Amniotic epithelial cell (primary cell): ENCODE measurements at regions not wholly inside any gene's neighbourhood (a gene's known extent, or its start where the extent isn't known, plus 50 kb on each side); places are given as distances from the start of the nearest gene placed in this dataset.
"Not testable (repeated sequence)": the region's sequence is repeated elsewhere in the genome, so short reads cannot be mapped to it uniquely, and the experiment has no call there.

Experiments
- DNase-seq: peaks from one replicate; pipeline ENCODE4 v3.0.0-alpha.2; 2010; ENCODE audit warnings: low read depth

DNA sequence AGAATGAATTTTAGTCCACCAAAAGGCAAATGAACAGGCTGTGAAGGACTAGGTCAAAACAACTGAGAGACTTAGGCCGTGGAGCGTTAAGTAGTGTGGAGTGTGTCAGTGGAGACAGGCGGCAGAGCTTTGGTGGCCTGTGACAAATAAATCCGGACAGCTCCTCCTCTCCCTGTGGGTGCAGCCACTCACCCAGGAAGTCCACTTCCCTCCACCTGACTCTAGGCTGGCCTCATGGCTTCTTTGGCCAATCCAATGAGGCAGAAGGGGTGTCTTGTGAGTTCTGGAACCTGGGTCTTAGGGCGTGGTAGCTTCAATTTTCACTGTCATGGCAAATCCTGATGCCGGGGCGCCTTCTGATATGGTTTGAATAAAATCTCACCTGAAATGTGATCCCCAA is 180.9 kb upstream of the C14orf180 start:
- DNase-seq = no peak

DNA sequence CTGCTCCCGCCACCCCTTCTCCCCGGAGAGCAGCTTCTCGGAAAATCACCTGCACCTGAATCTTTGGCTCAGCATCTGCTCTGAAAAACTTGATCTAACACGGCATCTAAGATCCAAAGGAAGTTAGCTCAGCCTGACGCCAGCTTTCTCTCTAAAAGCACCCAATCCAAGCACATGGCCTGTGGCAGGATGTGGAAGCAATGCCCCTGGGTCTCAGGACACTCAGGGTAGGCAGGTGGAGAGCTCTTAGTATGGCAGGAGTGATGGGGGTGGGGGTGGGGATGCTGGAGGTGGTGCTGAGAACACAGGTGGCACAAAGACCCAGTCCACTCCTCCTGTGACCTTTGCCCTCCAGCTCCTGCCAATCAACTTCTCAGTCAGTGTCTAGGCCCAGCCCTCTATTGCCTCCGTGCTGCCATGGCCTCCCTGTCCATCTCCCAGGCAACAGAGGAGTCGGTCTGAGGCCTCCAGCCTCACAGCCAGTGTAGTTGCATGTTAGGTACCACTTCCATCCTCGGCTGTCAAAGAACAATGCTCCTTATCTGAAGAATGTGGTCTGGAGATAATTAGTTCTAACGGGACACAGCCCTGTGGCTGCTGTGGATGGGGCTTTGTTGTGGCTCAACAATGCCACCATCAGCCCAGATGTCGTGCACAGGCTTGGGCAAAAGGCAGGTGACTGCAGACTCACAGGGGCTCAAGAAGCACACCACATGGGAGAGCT is 180.0 kb upstream of the C14orf180 start:
- no peak for DNase-seq

DNA sequence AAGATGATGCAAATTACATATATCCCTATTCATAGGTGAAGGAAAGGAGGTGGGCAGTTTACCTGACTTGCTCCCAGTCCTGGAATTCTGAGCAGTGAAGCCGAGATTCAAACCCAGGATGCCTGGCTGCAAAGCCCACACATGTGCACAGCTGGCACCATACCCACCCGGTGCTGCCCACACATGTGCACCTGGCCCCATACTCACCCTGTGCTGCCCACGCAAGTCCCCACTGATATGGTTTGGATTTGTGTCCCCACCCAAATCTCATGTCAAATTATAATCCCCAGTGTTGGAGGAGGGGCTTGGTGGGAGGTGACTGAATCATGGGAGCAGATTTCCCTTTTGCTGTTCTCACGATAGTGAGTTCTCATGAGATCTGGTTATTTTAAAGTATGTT is 179.2 kb upstream of the C14orf180 start:
- DNase-seq = no peak

DNA sequence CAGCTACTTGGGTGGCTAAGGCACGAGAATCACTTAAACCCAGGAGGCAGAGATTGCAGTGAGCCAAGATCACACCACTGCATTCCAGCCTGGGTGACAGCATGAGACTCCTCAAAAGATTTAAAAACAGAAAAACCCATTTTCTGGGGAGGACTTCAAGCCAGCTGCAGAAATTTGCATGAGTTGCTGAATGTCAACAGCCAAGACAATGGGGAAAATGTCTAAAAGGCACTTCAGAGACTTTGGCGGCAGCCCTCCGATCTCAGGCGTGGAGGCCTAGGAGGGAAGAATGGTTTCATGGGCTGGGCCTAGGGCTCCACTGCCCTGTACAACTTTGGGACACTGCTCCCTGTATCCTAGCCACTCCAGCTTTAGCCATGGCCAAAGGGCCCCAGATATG is 177.8 kb upstream of the C14orf180 start:
- DNase-seq = no peak

DNA sequence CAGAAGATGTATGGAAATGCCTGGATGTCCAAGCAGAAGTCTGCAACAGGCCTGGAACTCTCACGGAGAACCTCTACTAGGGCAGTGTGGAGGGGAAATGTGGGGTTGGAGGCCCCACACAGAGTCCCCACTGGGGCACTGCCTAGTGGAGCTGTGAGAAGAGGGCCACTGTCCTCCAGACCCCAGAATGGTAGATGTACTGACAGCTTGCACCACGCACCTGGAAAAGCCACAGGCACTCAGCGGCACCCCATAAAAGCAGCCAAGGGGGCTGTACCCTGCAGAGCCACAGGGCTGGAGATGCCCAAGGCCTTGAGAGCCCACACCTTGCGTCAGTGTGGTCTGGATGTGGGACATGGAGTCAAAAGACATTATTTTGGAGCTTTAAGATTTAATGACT is 177.3 kb upstream of the C14orf180 start:
- not testable (repeated sequence) for DNase-seq

DNA sequence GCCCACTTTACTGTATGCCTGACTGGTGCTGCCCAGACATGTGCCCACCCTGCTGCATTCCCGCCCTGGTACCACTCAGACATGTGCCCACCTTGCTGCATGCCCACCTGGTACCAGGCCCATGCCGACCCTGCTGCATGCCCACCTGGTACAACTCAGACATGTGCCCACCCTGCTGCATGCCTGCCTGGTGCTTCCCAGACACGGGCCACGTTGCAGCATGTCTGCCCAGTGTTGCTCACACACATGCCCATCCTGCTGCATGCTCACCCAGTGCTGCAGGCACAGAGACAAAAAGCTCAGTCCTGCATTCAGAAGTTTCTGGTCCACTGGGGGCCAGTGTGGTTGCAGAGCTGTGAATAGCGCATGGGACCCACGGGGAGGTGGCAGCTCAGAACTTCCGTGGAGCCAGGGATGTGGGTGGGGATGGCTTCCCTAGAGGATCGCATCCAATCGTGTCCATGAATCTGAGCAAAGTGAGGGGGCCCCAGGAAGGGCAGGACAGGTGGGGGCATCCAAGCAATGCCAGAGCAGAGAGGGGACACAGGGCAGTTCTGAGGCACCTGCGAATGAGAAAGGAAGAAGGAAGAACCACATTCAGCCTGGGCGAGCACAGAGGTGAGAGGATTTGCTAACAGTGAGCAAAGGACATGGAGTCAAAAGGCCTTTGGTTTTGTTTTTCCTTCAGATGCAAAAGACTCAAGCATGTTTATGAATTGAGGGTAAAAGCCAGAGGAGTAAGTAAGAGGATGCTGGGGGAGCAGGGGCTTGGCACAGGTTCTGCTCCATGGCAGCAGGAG is 175.9 kb upstream of the C14orf180 start:
- DNase-seq = no peak

DNA sequence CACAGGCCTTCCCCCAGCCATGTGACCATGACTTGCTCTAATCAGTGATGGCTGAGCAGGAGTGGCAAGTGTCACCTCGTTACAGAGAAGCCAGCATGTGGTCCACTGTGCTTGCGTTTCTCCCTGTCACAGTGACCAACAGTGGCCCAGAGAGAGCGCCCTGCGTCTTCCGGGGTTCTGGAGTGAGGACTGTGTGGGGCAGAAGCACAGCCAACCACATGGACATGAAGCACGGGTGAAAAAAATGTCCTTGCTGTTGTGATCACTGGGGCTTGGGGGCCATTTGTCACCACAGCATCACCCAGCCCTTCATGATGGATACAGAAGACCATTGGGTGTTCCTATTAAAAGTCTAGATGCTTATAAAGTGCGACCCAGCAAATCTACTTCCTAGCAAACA is 174.6 kb upstream of the C14orf180 start:
- no peak for DNase-seq

DNA sequence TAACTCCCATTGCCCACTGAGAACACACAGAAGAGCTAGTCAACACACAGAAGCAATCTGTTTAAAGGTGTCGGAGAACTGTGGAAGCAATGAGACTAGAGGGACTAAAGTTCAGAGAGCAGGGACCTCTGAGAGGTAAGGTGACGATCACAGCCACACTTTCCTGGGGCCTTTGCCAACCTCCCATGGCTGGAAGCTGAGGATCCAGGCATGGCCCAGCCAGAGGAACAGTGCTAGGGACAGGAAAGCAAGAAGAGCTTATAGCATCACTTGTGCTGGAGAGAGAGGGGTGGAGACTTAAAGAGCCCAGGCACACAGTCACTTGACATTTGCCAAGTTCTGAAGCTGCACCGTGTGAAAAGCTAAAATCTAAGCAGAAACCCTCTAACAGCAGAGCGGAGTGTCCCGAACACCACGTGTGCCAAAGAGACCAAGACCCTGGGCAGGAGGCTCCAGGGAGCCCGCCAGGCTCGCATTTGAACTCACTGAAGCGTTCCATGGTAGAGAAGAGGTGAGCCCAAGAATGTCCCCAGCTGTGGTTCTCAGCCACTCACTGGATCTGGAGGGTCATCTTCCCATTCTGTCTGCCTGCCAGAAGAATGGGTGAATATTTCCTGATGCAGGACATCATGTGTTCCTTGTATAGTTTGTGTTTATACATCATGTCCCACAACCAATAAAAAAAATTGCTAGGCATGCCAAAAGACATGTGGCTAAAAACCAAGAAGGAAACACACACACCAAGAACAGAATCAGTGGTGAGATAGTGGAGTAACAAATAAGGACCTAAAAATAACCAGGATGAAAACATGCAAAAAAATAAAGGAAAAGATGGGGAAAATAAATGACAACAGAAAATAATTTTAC is 174.0 kb upstream of the C14orf180 start:
- no peak for DNase-seq

DNA sequence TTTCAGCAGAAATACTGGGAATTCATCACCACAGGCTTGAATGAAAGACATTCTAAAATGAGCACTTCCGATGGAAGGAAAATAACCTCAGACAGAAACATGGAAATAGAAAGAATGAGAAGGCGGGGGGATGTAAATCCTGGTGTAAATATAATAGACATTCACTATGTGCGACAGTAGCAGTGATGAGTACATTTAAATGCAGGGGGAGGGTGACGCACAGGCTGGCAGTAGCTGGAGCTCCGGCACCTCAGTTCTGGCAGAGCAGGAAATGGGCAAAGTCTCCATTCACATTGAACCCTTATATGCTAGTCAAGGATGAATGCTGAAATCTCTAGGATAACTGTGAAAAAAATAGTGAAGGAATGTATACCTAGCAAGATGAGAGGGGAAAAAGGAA is 172.7 kb upstream of the C14orf180 start:
- no peak for DNase-seq

DNA sequence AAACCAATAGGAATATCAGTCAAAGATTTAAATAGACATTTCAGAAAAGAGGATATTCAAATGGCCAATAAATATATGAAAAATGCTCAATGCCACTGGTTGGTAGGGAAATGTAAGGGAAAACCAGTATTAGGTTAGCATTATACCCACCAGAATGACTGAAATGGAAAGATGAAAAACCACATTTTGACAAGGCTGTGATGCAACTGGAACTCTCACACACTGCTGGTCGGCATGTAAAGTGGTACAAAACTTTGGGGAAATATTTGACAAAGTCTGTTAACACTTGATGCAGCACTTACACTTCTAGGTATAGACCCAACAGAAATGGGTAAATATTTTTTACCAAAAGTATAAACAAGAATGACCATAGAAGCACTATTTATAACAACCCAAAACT is 163.2 kb upstream of the C14orf180 start:
- DNase-seq = no peak

DNA sequence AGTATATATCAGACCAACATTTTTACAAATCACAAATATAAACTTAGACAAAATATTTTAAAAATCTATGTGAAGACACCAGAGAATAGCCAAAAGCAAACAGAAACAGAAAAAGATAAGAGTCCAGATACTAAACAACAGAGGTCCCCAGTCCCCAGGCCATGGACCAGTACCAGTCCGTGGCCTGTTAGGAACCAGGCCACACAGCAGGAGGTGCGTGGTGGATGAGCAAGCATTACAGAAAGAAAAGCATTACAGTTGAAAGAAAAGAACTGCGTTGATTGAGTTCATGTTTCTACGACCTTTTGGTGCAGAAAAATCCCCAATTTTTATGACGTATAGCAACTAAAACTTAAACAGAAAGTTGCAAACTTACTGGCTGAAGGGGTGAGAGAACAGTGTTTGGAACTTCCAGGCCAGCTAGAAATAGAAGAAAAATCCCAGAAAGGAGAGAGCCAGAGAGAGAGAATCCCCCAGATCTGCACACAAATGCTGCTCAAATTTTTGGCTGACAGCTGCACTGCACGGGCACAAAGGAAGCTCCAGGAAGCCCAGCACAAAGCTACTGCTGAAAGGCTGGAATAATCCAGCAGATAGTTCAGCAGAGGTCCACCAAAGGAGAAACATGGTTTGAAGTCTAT is 159.6 kb upstream of the C14orf180 start:
- DNase-seq = no peak

DNA sequence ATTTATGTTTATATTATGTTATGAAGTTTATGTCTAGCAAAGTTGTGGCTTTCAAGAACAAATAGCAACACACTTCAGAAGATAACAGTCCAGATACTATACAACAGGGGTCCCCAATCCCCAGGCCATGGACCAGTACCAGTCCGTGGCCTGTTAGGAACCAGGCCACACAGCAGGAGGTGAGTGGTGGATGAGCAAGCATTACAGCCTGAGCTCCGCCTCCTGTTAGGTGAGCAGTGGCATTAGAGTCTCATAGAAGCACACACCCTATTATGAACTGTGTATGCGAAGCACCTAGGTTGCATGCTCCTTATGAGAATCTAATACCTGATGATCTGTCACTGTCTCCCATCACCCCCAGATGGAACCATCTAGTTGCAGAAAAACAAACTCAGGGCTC is 159.0 kb upstream of the C14orf180 start:
- not testable (repeated sequence) for DNase-seq

DNA sequence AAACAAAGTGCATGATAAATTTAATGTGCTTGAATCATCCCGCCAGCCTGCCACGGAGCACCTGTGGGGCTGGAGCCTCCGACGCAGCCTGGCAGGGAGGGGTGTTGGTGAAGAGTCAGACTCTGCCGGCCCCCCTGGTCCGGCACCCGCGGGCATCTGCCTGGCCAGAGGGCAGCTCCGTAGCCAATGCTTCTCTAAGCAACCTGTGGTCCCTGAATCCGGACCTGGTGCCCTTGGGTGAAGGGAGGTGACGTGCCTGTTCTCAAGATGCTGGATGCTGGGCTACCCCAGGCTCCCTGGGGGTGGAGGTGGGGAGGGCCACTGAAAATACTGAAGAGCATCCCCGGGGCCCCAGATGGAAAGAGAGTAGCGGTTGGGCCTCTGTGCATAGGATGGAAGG is 158.6 kb upstream of the C14orf180 start:
- no peak for DNase-seq

DNA sequence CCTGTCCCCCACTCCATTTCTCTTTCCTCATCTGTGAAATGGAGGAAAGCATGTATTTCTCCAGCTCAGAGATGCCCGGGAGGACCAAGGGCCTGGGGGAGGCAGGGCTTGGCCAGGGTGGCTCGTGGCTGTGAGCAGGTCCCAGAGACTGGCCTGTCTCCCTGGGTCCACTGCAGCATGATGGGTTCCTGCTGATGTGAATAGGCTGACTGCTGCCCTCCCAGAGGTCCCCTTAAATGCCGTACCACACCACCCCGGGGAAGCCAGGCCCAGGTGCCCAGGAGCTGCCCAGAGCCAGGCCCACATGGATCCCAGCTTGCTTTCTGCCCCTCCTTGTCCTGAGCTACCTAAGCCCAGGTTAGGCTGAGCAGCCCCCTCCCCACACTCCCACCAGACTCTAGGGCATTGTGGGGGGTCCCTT is 158.2 kb upstream of the C14orf180 start:
- DNase-seq = no peak

DNA sequence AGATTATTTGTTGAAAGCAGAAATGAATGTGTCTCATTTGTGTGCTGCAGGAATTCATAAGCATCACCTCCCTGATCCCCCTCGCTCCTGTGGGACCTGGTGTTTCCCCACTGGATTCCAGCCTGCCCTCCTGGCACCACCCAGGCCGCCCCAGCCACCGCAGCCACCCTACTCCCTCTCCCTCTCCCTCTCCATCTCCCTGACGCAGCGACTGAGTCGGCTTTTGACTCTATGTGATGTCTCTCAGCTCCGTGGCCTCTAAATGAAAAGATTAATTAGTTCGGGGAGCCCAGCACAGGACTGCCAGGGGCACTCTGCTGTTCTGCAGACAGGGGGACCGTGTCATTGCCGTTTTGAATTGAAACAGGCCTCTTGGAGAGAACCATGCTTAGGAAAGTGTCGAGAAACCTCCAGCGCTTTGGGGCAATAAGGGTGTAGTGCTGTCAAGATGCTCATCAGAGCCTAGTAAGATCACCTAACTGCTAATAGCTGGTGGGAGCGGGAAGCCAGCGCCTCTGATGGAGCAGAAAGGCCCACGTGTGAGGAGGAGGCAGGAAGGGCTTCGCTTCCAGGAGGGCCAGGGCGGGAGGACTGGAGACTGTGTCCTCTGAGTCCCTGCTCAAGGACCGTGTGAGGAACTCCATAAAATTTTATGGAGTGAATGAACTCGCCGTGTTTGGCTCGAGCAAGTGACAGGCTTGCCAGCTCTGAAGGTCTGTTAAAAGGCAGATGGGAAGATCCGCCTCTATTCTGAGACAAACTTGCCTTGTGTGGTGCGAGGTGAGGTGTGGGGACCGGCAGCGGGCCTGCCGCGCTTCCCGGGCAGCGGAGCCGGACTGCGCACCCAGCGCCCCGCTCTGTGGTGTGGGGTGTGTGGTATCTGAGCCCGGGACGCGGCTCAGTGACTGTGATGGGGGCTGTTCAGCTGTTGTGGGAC is 157.4 kb upstream of the C14orf180 start:
- DNase-seq = no peak

DNA sequence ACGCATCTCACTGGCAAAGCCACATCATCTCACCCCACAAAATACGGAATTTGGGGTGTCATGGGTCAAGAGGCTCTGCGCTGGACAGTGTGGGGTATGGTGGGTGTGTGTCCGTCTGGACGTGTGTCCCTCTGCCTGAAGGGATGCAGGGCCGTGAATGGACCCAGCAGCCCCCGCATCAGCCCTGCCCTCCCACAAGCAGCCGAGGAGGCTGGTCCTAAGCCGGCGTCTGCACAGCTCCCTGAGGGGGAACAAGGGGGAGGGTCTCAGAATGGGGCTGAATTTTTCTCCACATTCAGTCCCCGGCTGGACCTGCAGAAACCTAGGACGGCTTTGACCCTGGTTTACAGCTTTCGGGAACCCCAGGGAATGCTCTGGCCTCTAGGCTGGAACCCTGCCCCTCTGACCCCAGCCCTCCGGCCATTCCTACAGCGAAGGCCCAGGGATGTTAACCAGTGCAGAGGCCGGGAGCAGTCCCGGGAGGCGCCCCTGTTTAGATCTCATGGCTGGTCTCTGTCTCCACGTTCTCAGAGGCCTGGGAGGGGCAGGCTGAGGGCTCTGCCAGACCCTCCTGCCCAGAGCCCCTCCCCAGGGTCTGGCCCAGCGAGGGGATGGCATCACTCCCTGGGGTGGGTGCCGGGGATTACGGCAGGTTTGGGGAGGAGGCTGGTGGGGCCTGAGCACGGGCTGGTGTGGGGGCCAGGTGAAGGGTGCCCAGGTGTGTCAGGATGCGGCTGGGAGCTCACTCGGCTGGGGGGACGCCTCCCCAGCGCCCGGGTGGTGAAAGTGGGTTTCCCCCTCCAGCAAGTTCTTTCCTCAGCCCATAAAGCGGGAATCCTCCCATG is 156.5 kb upstream of the C14orf180 start:
- no peak for DNase-seq

DNA sequence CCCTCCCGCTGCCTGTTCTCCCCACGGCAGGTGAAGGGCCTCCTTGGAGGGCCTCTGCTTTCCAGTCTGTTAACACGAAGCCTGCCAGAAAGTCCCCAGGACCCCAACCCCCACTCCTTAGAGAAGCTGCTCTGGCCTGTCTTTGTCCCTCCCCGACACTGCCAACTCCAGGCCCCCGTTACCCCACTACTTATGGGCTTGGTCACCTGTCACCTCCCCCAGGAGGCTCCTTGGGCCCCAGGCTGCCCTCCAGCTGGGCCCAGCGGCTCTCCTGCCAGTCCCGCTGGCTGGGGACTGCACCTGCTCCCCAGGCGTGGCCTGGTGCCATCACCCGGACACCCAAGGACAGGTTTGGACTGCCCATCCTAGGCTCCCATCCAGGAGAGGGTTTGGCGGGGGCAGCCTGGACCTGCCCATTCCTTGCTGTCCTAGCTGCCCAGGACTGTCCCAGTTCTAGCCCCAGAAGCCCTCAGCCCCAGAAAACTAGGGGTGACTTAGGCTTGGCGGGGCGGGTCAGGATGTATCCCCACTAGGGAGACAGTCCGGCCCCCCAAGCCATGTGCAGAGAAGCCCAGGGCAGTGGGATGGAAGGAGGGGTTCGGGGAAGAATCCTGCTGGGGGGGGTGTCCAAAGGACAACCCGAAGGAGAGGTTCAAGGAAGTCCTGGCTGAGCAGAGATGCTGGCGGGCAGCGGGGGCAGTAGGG is 155.7 kb upstream of the C14orf180 start:
- DNase-seq = no peak

DNA sequence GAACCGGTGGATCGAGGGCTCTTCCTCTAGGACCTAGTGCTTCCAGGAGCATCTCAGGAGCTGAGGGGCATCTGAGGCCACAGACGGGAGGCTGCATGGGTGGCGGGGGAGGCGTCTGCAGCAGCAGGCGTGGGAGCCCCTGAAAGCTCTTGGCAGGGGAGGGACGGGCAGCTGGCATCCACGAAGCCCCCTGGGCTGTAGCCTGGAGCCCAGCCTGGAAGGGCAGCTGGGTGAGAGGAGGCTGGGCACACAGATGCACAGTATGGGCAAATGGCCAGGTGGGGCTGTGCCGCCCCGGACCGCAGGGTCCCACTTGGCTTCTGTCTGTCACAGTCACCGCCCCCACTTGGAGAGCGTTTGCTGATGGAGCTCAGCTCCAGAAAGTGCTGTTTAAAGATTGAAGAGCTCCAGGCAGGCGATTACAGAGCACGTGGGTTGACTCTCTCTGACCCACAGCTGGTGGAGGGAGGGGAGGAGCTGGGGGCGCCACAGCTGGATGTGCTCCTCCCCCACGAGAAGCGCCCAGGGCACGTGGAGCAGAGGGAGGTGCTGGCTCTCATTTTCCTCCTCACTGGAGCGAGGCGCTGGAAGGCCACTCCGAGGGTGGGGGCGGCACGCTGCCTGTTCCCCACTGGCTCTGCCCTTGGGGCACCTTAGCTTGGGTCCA is 155.0 kb upstream of the C14orf180 start:
- no peak for DNase-seq

DNA sequence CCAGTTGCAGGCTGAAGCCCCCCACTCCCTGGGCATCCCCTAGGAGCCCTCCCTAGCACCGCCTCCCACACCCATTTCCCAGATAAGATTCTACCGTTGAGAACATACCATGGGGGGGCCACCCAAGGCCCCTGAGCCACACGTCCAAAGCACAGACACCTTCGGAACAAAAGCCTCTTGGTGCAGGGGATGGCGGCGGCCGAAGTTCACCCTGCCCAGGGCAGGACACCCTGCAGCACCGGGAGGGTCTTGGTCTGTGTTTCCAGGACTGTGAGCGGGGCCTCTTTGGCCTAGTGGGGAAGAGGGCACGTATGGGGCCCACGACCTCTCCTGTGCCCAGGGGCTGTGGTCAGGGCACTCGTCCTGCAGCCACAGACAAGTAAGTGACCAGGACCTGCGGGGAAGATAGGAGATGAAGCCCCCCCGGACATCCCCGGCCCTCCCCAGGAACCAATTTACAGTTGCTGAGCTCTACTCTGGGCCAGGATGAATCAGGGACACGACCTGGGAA is 154.3 kb upstream of the C14orf180 start:
- DNase-seq = no peak
